Astrocyte of the spinal cord (primary cell): ENCODE measurements at regions not wholly inside any gene's neighbourhood (a gene's known extent, or its start where the extent isn't known, plus 50 kb on each side); places are given as distances from the start of the nearest gene placed in this dataset.

ENCODE experiments used
- DNase-seq: peaks from one replicate; pipeline ENCODE4 v3.0.0; 2011; ENCODE audit warnings: low read depth, low spot score
- H3K4me3 ChIP-seq: 2 replicates; pipeline ENCODE4 v1.5.1; 2011; ENCODE audit warnings: low read depth, mild to moderate bottlenecking, low read length, moderate library complexity
- in situ Hi-C: cut with HindIII; loops from 2 replicates; pipeline ENCODE4 v1.10.0; 2017; ENCODE audit warnings: low sequenced_read_pairs
- TF ChIP-seq, protein P1 (sequence below): IDR thresholded peaks from 2 replicates; pipeline ENCODE4 v1.5.1; 2012; ENCODE audit warnings: low read depth, mild to moderate bottlenecking, low read length, inconsistent platforms

DNA sequence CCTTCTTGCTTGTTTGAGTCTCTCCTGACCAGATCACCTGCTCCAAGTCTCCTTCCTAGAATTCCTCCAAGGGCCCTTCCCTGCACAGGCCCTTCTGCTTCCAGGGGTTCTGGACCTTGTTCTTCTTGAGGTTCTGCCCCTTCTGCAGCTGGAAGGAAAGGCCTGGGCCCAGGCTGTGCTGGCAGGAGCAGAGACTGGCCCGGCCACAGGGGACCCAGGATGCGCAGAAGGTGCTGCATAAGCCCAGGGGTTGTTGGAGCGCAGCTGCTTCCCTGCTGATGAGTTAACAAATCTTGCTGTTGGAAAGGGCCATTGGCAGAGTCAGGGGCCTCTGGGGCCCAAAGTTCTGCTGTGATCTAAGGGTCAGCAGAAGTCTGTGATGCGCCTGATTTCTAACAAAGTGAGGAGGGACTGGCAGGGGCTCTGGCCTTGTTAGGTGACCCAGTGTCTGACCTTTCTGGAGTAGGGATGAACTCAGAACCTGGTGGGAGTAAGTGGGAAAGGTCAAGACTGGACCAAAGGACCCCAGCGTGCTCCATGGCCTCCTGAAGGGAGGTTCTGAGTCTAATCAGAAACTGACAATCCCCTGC, 509.8 kb downstream of the PTPRU start:
- DNase-seq: no peak
- TF ChIP-seq, protein P1, sequence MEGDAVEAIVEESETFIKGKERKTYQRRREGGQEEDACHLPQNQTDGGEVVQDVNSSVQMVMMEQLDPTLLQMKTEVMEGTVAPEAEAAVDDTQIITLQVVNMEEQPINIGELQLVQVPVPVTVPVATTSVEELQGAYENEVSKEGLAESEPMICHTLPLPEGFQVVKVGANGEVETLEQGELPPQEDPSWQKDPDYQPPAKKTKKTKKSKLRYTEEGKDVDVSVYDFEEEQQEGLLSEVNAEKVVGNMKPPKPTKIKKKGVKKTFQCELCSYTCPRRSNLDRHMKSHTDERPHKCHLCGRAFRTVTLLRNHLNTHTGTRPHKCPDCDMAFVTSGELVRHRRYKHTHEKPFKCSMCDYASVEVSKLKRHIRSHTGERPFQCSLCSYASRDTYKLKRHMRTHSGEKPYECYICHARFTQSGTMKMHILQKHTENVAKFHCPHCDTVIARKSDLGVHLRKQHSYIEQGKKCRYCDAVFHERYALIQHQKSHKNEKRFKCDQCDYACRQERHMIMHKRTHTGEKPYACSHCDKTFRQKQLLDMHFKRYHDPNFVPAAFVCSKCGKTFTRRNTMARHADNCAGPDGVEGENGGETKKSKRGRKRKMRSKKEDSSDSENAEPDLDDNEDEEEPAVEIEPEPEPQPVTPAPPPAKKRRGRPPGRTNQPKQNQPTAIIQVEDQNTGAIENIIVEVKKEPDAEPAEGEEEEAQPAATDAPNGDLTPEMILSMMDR: no peak
- no peak overlapping the region for H3K4me3 ChIP-seq
- in situ Hi-C loops: no loop called here

DNA sequence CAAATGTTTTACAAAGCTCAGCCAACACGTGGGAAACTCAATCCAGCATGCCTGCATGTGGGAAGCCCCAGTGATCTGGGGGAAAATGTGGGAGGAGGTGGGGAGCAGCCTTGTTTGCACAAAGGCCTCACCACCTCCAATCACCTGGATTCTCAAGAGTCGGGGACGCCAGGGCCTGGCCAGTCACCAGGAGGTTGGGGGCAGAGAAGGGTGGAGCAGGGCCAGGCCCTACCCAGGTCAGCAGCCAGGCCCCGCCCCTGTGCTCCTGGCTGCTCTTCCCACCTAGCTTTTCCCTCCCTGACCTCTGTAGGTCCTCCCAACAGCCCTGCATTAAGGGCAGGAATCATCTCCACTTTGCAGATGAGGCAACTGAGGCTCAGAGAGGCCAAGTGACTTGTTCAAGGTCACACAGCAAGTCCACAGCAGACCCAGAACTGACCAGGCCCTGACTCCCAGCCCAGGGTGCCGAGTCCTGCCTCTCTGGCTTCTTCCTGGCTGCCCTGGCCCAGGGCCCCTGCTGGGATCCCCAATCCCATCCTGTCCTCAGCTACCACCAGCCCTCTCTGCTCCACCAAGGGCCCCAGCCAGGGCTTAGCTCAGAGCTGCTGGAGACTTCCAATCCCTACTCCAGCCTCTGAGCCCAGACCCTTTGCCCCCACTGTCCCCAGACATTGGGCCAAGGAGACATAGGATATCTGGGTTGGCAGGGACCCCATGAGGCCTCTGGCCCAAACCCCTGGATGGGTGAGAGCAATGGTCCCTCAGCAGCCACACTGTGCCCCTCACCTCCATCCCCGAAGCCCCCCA, 508.6 kb downstream of the PTPRU start:
- in situ Hi-C loops: no loop called here
- no peak for DNase-seq

DNA sequence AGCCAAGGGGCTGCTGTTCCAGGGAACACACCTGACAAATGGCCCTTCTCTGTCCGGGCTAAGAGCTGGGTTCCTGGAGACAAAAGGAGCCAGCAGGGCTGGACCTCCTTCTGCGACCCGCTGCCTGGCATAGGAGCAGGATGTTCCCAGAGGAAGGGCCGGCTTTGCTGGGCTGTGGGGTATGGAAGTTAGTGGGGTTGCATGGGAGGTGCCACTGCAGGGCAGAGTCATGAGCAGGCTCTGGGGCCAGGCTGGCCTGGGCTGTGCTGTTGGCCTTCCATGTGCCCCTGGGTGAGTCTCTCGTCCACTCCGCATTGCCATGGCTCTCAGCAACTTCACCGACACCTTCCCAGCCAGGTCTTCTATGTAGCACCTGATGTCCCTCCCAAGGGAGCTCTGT, 507.6 kb downstream of the PTPRU start:
- in situ Hi-C loops: no loop called here
- no peak for DNase-seq
- no peak overlapping the region for H3K4me3 ChIP-seq
- TF ChIP-seq, protein P1: no peak

More for the DNA sequence above, 508.6 kb downstream of the PTPRU start:
- no peak overlapping the region for H3K4me3 ChIP-seq
- TF ChIP-seq, protein P1: no peak

DNA sequence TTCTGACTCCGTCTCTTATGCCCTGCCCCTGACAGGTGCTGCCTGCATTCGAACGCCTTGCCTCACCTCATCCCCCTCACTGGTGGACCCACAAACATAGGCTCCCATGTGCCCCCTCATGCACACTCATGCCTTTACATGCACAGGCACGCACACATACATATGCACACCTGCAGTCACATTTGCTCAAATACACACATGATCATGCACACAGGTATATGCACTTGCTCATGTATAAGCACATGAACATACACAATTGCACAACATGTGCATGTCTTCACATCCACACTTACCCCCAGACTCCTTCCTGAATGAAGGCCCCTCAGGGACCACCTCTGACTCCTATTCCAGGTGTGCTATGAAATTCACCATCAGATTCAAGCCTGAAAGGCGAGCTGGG, 506.9 kb downstream of the PTPRU start:
- TF ChIP-seq, protein P1: no peak
- DNase-seq: no peak
- in situ Hi-C loops: no loop called here
- H3K4me3 ChIP-seq: no peak overlapping the region

DNA sequence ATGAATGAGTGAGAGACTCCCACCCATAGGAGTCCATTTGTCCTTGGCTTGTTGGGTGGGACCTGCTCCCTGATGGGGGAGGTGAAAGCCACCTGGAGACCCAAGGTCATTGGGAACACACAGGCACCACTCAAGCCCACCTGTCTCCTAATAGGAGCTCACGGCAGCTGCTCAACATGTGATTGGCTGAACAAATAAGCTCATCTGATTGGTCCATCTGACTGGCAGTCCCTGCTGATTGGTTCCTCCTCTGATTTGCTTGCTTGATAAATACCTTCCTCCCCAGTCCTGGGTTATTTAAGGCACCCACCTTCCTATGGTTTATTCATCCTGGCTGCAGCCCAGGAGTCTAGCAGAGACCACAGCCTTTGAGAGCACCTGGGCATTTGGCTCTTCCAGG, 502.9 kb downstream of the PTPRU start:
- in situ Hi-C loops: no loop called here
- no peak for DNase-seq
- TF ChIP-seq, protein P1: no peak
- no peak overlapping the region for H3K4me3 ChIP-seq

DNA sequence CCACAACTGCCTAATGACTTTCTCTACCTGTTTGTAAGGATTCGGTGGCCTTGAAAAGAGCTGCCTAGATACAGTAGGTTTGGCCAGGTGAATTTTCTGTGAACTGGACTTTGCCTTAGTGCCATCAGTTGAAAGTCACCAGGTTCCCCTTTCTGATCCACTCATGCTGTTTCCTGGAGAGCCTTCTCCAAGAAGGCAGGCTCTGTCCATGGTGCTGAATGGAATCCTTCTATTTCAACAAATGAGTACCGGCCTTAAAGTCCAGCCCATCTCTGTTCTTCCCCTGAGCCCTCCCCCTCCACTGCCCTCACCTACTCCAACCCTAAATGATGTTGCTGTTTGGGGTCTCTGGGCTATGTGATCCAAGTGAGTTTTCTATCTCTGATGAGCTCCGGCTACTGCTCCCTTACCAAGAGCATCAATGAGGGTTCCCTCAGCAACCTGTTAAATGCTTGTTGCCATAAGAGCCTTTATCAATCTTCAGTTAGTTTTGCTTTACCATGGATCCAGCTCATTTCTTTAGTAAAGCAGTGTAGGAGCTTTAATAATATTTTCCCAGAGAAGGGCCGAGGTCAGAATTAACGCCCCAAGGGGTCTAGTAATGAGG, 500.4 kb downstream of the PTPRU start:
- peak; percentile 67 for DNase-seq
- no peak overlapping the region for H3K4me3 ChIP-seq
- in situ Hi-C loops: no loop called here
- TF ChIP-seq, protein P1: no peak
